ENCODE measurements at regions not wholly inside any gene's neighbourhood (a gene's known extent, or its start where the extent isn't known, plus 50 kb on each side); places are given as distances from the start of the nearest gene placed in this dataset.

- TF ChIP-seq CTCF (conservative IDR thresholded peaks at IDR 0.05 in 1 of 2, IDR thresholded peaks at IDR 0.05 in 1 of 2; ENCODE audit: extremely low read depth in 1 of 2, insufficient read depth in 1 of 2, low read depth in 1 of 2, low read length in 2 of 2), result no peak
- no peak for TF ChIP-seq EZH2 (IDR thresholded peaks at IDR 0.05; ENCODE audit: borderline replicate concordance, low read length)
Measured at GRCh38 chr7:131999193-131999592, 442.8 kb upstream of the PODXL start.
